GM12865 (cell line): ENCODE measurements at regions not wholly inside any gene's neighbourhood (a gene's known extent, or its start where the extent isn't known, plus 50 kb on each side); places are given as distances from the start of the nearest gene placed in this dataset.

ENCODE experiments used
- DNase-seq: peaks from one replicate; pipeline ENCODE4 v3.0.0; 2010; ENCODE audit warnings: low read depth
- H3K4me3 ChIP-seq: 2 replicates; pipeline ENCODE4 v1.5.1; 2011; ENCODE audit warnings: mild to moderate bottlenecking, low read depth, low read length, control low read depth
- CTCF ChIP-seq: IDR thresholded peaks from 2 replicates; pipeline ENCODE4 v1.5.1; 2011; ENCODE audit warnings: low read length, control low read depth, low read depth, inconsistent platforms; ENCODE audit not compliant: insufficient read depth; ENCODE audit errors: missing control alignments

DNA sequence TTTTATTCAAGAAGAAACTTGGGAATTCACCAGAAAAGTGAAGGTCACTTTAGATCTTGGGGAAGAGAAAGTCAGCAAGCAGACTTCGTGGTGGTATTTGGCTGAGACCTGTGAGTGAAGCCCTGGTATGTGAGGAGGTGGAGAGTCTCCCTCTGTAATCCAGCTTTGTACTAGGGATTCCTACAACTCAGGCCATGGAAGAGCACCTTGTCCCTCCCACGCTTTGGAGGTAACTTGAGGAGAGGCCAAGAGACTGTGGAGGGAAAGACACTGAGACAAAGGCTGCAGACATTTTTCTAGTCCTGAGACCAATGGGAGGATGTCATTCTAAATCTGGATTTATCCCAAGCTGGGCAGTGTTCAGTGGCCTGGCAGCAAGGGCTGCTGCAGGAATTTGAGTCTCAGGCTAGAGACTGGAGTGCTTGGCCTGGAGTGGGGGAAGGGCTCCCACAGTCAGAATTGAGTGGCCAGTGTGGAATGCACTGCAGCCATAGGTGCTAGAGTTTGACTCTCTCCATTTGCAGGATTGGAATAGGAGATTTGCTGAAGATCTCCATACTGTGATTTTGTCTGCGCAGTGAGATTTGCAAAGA is 219.0 kb downstream of the ACTR3 start:
- no peak for TF ChIP-seq CTCF
- no peak overlapping the region for H3K4me3 ChIP-seq
- DNase-seq, result no peak

DNA sequence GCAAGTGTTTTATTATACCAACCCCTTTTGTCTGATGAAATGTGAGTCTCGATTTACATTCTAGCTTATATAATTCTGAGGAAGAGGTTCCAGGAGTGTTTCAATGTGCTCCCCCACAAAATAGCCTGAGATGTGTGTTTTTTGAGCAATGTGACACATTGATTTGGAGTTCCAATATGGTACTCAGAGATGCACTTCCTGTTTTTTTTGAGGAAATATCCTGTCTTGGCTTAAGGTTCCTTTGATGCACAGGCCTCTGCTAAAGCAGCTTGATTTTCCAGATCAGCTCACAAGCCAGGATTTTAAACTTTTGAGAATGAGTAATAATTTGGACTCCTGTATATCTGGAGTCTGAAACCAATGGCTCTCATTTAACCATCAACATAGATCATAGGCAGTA is 221.4 kb downstream of the ACTR3 start:
- no peak for TF ChIP-seq CTCF
- no peak for DNase-seq
- H3K4me3 ChIP-seq, result no peak overlapping the region

- TF ChIP-seq CTCF, result no peak
- H3K4me3 ChIP-seq, result no peak overlapping the region
- DNase-seq, result no peak
These were observed 223.6 kb downstream of the ACTR3 start for GRCh38 chr2:114113518-114113917.

- no peak for TF ChIP-seq CTCF
- DNase-seq, result no peak
These were observed 228.2 kb downstream of the ACTR3 start for GRCh38 chr2:114118088-114118487.

DNA sequence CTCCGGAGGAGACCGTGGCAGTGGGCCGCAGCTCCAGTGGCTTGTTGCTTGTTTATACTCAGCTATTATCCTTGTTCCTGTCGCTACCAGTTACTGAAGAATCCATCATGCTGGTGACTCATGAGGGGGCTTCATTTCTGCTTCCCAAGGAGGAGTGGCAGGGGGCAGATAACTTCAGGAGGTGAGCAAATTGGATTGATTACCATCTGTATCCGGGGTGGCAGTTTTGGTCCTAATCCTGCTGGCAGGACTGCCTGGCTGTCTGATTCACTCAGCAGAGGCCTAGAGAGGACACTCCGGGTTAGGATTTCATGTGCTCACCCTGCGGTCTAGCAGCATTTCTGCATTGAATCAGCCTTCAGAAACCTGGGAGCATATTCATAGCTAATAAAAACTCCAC is 230.0 kb downstream of the ACTR3 start:
- H3K4me3 ChIP-seq, result no peak overlapping the region
- DNase-seq, result no peak
- no peak for TF ChIP-seq CTCF

More at GRCh38 chr2:114118088-114118487, 228.2 kb downstream of the ACTR3 start:
- H3K4me3 ChIP-seq, result no peak overlapping the region

- no peak for TF ChIP-seq CTCF
- no peak overlapping the region for H3K4me3 ChIP-seq
- DNase-seq, result no peak
These were observed 233.0 kb downstream of the ACTR3 start for GRCh38 chr2:114122930-114123329.

- no peak for DNase-seq
- TF ChIP-seq CTCF, result no peak
- H3K4me3 ChIP-seq, result no peak overlapping the region
These were observed 234.0 kb downstream of the ACTR3 start for GRCh38 chr2:114123925-114124324.
